SU-DHL-6 (cell line): ENCODE measurements at regions not wholly inside any gene's neighbourhood (a gene's known extent, or its start where the extent isn't known, plus 50 kb on each side); places are given as distances from the start of the nearest gene placed in this dataset.

Experiments
- H2AFZ ChIP-seq: fragments of 200-600 bp; sonication (generic); 2 replicates; pipeline ENCODE4 v1.6.1; 2014; ENCODE audit warnings: low read depth, mild to moderate bottlenecking, moderate library complexity, mixed read lengths, antibody characterized with exemption, low read length; ENCODE audit not compliant: severe bottlenecking
- H3F3A ChIP-seq: fragments of 200-600 bp; shearing (Covaris generic); 2 replicates; pipeline ENCODE4 v1.6.0; 2016; ENCODE audit warnings: antibody characterized with exemption, mild to moderate bottlenecking; ENCODE audit not compliant: insufficient read depth
- H3K27ac ChIP-seq: fragments of 200-600 bp; sonication (generic); 2 replicates; pipeline ENCODE4 v1.5.1; 2016; ENCODE audit warnings: low read depth, mild to moderate bottlenecking, low read length, moderate library complexity, mixed read lengths
- H3K27me3 ChIP-seq: fragments of 200-600 bp; sonication (generic), shearing (Covaris generic); 2 replicates; pipeline ENCODE4 v1.6.0; 2014; ENCODE audit warnings: mild to moderate bottlenecking, low read length
- H3K36me3 ChIP-seq: fragments of 200-600 bp; sonication (generic); 2 replicates; pipeline ENCODE4 v1.6.1; 2014; ENCODE audit warnings: mild to moderate bottlenecking, low read length, mixed read lengths
- H3K4me2 ChIP-seq: fragments of 300-600, 200-600 bp; shearing (Covaris generic), sonication (generic); 2 replicates; pipeline ENCODE4 v1.6.0; 2014; ENCODE audit warnings: low read length, low read depth, mild to moderate bottlenecking; ENCODE audit not compliant: poor library complexity, severe bottlenecking
- H3K4me3 ChIP-seq: fragments of 200-600 bp; sonication (generic); 2 replicates; pipeline ENCODE4 v1.5.1; 2014; ENCODE audit warnings: antibody characterized with exemption, low read length, mild to moderate bottlenecking, mixed read lengths; ENCODE audit not compliant: insufficient read depth, poor library complexity, severe bottlenecking
- H3K79me2 ChIP-seq: fragments of 200-600 bp; sonication (generic); 2 replicates; pipeline ENCODE4 v1.6.1; 2014; ENCODE audit warnings: mild to moderate bottlenecking, low read length, moderate library complexity; ENCODE audit not compliant: insufficient read depth
- H3K9ac ChIP-seq: fragments of 200-600 bp; sonication (generic); 2 replicates; pipeline ENCODE4 v1.7.0; 2014; ENCODE audit warnings: mild to moderate bottlenecking, low read length
- H3K9me2 ChIP-seq: fragments of 200-600 bp; sonication (generic); replicated peaks from 2 replicates; pipeline ENCODE4 v1.6.1; 2014; ENCODE audit warnings: low read length; ENCODE audit not compliant: insufficient read depth
- H3K9me3 ChIP-seq: fragments of 200-600 bp; sonication (generic); 2 replicates; pipeline ENCODE4 v1.6.1; 2014; ENCODE audit warnings: low read length, mixed read lengths; ENCODE audit not compliant: insufficient read depth
- H4K20me1 ChIP-seq: fragments of 200-600 bp; sonication (generic); 2 replicates; pipeline ENCODE4 v1.6.1; 2014; ENCODE audit warnings: low read depth, mild to moderate bottlenecking, antibody characterized with exemption, low read length, moderate library complexity, mixed read lengths
- EZH2phosphoT487 ChIP-seq: fragments of 200-600 bp; sonication (generic), shearing (Covaris generic); conservative IDR thresholded peaks from 2 replicates; pipeline ENCODE4 v1.6.1; 2018; ENCODE audit warnings: mild to moderate bottlenecking, antibody characterized with exemption, low read length, moderate library complexity, mixed read lengths
- TF ChIP-seq, protein P1 (sequence below): fragments of 200-600 bp; sonication (generic); IDR thresholded peaks from one replicate; pipeline ENCODE4 v1.5.1; 2017; ENCODE audit warnings: antibody characterized with exemption, mild to moderate bottlenecking, low read length, moderate library complexity; ENCODE audit not compliant: insufficient read depth, poor library complexity, severe bottlenecking

DNA sequence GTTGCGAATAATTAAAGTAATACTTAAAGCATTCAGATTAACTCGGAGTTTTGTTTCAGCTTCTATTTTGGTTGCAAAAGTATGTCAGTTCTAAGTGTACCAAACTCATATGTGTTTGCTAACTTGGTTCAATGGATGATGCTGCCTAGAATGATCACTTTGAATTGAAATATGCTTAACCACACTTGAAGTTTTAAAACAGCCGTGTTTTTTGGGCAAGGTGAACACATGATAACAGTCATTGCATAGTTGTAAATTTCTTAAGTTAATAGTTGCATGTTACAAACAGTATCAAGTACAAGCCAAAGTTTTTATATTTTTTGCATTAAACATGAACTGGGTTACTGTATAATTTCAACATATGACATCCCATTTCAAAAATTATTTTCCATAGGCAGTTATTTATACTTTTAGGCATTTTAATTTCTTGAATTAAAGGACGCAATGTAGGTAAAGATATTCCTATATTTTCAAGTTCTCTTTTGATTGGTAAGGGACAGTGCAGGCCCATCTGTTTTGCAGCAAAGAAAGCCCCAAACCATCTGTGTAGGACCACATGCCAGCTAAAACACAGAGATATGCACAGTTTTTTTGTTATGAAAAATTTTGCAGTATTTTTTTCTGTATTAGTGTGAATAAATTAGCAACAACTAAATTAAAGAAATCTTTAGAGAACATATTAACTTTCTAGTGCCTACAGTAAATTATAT lies 575.5 kb downstream of the PRKD1 start:
- no peak overlapping the region for H3K4me3 ChIP-seq
- H3K9ac ChIP-seq, result no peak overlapping the region
- no peaks in the 10 kb centered on the region for H3F3A ChIP-seq
- no peaks in the 10 kb centered on the region for H3K27me3 ChIP-seq
- no peaks in the 10 kb centered on the region for H3K36me3 ChIP-seq
- no peak for TF ChIP-seq EZH2phosphoT487
- TF ChIP-seq, protein P1, sequence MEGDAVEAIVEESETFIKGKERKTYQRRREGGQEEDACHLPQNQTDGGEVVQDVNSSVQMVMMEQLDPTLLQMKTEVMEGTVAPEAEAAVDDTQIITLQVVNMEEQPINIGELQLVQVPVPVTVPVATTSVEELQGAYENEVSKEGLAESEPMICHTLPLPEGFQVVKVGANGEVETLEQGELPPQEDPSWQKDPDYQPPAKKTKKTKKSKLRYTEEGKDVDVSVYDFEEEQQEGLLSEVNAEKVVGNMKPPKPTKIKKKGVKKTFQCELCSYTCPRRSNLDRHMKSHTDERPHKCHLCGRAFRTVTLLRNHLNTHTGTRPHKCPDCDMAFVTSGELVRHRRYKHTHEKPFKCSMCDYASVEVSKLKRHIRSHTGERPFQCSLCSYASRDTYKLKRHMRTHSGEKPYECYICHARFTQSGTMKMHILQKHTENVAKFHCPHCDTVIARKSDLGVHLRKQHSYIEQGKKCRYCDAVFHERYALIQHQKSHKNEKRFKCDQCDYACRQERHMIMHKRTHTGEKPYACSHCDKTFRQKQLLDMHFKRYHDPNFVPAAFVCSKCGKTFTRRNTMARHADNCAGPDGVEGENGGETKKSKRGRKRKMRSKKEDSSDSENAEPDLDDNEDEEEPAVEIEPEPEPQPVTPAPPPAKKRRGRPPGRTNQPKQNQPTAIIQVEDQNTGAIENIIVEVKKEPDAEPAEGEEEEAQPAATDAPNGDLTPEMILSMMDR, result no peak
- no peaks in the 10 kb centered on the region for H3K79me2 ChIP-seq
- H3K27ac ChIP-seq, result no peak overlapping the region
- no peaks in the 10 kb centered on the region for H3K9me3 ChIP-seq
- no peak overlapping the region for H3K4me2 ChIP-seq
- H4K20me1 ChIP-seq, result no peaks in the 10 kb centered on the region
- no peaks in the 10 kb centered on the region for H3K9me2 ChIP-seq
- no peak overlapping the region for H2AFZ ChIP-seq

GRCh38 chr14:29352706-29353080 lies 575.0 kb downstream of the PRKD1 start:
- H3K9me3 ChIP-seq, result no peaks in the 10 kb centered on the region
- no peaks in the 10 kb centered on the region for H4K20me1 ChIP-seq
- no peak overlapping the region for H3K4me2 ChIP-seq
- no peak overlapping the region for H3K9ac ChIP-seq
- H3K27me3 ChIP-seq, result no peaks in the 10 kb centered on the region
- no peaks in the 10 kb centered on the region for H3K79me2 ChIP-seq
- no peaks in the 10 kb centered on the region for H3K36me3 ChIP-seq
- H3F3A ChIP-seq, result no peaks in the 10 kb centered on the region
- H2AFZ ChIP-seq, result no peak overlapping the region
- H3K9me2 ChIP-seq, result no peaks in the 10 kb centered on the region
- H3K4me3 ChIP-seq, result no peak overlapping the region
- no peak for TF ChIP-seq EZH2phosphoT487
- TF ChIP-seq, protein P1, result no peak
- H3K27ac ChIP-seq, result no peak overlapping the region

GRCh38 chr14:29353513-29353912 lies 574.1 kb downstream of the PRKD1 start:
- Histone ChIP-seq H3K9me2 (no peaks in the 10 kb centered on the region), H3K4me2 (no peak overlapping the region), H3K27ac (no peak overlapping the region), H3K9ac (no peak overlapping the region), H3K27me3 (no peaks in the 10 kb centered on the region), H3K9me3 (no peaks in the 10 kb centered on the region), H3K36me3 (no peaks in the 10 kb centered on the region), H3K79me2 (no peaks in the 10 kb centered on the region), H3K4me3 (no peak overlapping the region), H2AFZ (no peak overlapping the region), H4K20me1 (no peaks in the 10 kb centered on the region), H3F3A (no peaks in the 10 kb centered on the region)
- TF ChIP-seq, protein P1, result no peak
- no peak for TF ChIP-seq EZH2phosphoT487
